T-helper 9 cell (primary cell): ENCODE measurements at regions not wholly inside any gene's neighbourhood (a gene's known extent, or its start where the extent isn't known, plus 50 kb on each side); places are given as distances from the start of the nearest gene placed in this dataset.
"Not testable (repeated sequence)": the region's sequence is repeated elsewhere in the genome, so short reads cannot be mapped to it uniquely, and the experiment has no call there.

Source experiments
- DNase-seq: peaks from one replicate; pipeline ENCODE4 v3.0.0-alpha.2; 2020

DNA sequence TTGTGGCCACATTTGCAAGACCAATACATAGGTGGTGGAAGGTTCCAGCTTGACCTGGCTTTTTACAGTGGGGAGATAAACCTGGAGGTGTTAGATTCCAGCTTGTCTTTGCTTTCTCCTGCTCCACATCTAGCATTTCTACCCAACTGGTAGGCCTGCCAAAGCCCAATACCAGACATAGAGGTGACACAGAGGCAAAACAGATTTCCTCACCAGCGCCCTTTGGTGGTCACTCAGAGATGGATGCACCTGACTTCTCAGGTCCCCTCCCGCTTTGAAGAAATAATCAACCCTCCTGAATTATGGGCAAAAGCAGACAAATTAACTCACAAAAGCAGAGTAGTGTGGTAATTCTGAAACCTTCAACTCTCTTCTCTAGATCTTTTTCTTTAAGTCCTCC, 1356.2 kb downstream of the FAM181B start:
- DNase-seq: no peak

DNA sequence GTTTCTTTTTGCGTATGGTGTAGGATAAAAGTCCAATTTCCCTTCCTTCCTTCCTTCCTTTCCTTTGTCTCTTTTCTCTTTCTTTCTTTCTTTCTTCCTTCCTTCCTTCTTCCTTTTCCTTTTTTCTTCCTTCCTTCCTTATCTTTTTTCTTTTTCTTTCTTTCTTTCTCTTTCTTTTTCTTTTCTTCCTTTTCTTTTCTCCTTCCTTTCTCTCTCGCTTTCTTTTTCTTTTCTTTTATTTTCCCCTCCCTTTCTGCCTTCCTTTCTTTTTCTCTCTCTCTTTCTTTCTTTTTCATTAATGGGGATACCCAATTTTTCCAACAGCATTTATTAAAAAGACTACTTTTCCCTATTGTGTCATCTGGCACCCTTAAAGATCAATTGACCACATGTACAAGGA, 1359.7 kb downstream of the FAM181B start:
- no peak for DNase-seq

DNA sequence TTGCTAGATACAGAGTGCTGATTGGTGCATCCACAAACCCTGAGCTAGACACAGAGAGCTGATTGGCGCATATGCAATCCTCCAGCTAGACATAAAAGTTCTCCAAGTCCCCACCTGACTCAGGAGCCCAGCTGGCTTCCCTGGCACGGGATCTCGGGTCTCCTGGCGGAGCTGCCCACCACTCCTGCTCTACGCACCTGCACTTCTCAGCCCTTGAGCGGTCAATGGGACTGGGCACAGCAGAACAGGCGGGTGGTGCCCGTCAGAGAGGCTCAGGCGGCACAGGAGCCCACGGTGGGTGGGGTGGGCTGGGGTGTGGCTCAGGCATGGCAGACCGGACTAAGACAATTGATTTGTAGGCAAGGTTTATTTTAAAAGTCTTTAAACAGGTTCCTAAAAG, 1365.5 kb downstream of the FAM181B start:
- no peak for DNase-seq

DNA sequence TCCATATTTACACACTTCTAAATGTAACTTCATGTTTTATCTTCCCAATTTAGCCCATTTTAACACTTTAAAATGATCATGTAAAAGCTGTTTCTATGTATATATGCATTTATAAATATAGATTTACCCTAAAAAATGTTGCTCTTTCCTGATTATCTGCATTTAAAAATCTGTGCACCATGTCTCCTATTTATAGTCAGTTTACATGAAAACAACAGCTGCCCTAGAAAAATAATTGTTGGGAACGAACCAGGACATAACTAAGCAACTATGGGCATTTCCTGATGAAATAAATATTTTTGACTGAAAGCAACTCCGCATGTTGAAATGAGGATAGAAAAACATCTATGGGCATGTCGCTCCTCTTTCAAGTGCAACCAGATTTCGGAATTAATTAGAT, 1368.2 kb downstream of the FAM181B start:
- no peak for DNase-seq

DNA sequence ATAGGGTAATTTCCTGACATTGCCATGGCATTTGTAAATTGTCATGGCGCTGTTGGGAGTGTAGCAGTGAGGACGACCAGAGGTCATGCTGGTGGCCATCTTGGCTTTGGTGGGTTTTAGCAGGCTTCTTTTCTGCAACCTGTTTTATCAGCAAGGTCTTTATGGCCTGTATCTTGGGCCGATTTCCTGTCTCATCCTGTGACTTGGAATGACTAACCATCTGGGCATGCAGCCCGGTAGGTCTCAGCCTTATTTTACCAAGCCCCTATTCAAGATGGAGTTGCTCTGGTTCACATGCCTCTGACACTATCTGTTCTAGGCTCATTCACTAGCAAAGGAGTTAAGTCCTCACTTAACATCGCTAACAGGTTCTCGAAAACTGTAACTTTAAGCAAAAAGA, 1374.2 kb downstream of the FAM181B start:
- DNase-seq: no peak

DNA sequence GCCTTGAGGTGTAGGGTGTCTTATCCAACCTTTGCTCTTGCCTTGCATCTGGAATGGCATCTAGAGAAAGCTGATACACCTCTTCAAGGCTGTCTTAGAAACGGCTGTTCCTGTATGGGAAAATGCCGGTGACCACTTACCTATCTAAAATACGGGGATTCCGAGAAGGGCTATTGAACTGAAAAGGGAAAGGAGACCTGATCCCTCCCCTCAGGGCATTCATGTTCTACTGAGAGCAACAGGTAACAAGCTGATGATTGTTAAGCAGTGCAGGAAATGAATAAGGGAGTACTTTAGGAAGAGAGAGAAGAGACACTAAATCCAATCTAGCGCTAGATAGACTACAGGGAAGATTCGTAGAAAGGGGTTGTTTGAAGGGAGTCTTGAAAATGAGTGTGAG, 1388.1 kb downstream of the FAM181B start:
- DNase-seq: no peak

DNA sequence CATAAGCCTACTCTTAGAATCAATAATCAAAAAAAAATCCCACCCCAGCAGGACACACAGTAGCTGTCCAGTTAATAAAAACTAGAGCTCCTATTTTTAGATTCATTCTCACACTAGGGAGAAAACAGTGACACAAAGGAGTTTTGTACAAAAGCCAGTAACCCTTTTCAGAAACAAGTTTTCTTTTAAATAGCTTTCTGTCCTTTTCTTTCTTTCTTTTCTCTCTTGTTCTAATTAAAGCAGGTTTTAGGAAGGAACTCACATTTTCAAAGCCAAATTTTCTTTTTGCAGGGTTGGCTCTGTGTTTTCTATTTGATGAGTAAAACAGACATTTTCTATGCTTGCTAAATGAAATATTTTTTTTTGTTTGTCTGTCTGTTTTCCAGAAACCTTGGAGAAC, 1390.7 kb downstream of the FAM181B start:
- DNase-seq: no peak

DNA sequence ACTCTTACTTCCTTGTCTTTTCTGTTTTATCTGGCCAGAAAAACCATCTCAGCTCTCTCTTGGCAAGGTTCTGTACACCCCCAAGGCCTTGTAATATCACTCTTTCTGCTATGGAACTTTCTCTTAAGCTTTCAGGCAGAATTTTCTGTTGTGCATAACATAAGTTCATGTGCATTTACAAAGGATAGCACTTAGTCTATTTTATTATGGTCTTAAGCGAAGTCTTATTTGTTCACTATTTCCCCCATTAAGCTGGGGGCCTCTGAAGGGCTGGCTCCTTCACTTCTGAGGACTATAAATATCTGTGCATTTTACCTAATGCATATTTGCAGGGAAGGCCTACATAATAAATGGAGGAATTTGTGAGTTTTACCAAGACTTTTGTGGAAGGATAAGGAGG, 1393.4 kb downstream of the FAM181B start:
- DNase-seq: no peak

DNA sequence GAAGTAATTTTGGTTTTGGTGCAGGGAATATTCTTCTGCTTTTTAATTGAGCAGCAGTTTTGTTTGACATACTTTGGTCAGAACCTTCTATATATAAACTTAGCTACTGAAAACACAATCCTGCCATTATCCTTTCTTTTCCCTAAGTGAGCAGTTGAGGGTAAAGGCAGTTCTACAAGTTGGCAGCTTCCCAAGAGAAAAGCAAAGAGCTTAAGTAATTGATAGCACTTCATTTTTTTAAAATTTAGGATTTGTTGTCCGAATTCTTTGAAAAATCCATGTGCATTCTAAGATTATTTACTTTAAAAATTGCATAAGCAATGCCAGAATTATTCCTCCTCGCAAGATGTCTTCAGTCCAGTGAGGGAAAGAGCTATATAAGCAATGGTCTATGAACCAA, 1394.1 kb downstream of the FAM181B start:
- no peak for DNase-seq

DNA sequence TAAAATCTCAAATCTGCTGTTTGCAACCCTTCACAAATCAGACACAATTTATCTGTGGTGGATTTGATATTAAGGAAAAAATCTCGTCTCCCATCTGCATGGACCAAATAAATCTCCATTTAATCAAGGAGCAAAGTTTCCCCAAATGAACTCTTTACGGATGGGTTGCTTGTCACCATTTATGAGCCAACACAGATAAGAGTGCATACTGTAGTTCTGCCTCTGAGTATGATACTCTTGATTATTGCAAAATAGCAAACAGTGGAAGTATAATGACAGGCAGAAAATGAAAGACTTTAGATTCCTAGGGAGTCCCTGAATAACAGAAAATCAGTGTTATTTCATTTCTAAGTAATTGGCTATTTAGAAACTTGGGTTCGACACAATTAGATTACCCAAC, 1395.9 kb downstream of the FAM181B start:
- no peak for DNase-seq

DNA sequence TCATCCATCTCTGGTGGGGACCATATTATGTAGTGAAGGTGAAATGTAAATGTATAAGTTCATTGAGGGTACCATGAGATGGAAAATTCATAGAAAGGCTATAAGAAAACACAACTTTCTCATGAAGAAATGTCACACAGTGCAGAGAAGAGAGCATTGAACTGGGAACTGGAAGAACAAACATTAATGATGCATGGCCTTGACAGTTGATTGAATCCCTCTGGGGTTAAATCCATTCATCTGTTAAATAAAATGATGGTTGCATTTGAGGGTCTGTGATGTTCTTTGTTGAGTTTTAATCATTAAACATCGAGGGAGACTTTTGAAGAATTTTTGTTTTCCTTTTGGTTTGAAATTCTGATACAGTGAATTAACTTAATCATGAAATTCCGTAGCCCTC, 1401.4 kb downstream of the FAM181B start:
- DNase-seq: no peak

DNA sequence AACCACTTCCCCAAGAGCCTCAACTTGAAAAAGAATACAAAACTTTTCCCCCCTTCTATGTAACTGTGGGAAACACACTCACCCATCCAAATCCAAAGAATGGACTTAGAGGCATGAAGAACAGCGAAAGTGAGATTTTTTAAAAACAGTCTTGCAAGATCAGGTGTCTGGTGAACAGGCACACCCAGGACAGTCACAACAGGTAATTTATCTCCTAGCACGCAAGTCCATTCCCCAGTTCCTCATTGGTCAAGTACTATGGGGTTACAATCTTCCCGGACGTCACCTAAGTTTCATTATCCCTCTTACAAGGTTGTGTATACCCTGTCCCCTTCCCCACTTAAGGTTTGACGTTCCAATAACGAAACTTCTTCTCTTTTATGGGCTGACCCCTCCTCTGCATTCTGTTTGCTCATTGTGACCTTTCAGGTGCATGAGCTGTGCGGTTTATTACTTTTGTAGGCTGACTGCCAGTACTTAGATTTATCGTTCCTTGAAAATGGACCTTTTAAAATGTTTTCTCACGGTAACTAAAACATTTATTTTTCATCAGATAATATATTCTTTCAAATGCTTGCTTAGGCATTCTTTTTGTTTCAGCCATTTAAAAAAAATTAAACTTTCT, 1401.9 kb downstream of the FAM181B start:
- DNase-seq: no peak

DNA sequence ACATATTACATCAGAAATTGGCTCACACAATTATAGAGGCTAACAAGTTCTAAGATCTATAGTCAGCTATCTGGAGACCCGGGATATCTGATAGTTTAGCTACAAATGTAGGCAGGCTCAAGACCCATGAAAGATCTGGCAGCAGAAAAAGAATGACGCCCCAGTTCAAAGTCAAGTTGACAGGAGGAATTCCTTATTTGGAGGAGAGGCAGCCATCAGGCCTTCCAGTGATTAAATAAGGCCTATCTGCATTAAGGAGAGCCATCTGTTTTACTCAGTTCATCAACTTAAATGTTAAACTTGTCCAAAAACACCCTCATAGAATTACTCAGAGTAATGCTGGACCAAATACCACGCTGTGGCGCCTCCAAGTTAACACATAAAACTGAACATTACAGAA, 1402.6 kb downstream of the FAM181B start:
- DNase-seq: no peak

DNA sequence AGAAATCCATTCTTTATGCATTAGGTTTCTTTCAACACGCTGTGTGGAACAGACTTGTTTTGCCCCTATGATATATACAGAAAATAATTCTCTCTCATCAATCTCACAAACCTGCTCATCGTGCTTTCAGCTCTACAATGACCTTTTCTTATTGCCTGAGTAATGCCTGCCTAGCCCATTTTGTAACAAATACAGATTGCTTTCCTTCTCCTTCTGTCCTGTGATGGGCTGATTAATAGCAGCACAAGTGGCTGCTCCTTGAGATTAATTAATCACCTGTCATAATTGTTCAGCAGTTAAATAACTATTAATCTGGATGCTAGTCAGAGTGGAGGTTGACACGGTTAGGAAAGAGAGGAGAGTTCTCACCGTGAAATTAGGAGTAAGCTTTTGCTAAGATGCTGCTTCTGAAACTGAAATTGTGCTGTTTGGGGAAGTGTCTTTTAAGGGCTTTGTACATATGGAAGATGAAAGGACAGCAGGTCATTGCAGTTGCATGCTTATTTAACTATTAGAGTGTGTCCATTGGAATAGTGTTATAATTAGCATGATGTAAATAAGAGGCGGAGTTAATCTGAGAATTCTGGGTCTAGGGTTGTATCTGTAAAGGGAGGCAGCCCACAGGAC, 1430.5 kb downstream of the FAM181B start:
- no peak for DNase-seq

DNA sequence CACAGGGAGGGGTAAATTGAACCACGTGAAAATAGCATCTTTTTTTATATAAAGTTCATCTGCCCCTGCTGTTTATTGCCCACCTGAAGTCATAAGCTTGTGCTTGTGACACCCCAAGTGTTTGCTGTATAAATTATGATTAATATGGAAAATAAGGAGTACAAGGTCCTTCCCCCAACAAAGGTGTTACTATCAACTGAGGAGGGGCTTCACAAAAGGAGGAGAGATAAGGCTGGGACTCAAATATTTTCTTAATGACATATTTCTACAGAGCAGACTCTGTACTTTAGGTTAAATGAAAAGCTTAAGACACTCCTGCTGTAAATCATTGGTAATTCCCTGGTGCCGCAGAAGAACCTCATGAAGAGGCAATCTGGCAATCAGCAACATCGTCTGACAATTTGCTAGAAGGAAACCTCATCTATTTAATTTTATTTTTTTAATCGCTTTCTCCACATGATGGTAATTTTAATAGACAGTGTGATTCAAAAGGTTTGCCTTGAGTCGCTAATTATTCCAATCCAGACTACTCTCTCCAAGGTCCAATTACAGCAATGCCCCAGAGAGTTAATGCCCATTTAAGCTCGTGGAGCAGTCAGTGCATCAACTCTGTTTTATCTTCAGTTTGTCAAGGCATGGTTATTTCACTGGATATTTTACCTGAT, 1432.4 kb downstream of the FAM181B start:
- DNase-seq: no peak

DNA sequence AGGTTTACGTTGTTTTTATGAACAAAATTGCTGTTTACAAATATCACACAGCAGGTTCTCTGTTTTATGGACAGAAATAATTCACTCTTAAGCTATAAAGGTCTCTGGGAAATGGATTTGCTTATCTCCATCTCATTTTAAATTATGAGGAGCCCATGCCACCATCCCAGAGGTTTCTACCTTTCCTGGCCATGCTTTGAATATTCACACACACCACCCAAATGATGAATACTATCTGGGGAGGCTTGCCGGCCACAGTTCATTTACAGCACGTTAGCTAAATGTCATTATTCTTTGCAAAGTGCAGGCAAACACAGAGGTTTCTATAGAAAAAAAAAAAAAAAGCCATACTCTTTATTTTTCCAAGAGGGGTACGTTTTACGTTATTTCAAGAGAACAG, 1446.7 kb downstream of the FAM181B start:
- no peak for DNase-seq

DNA sequence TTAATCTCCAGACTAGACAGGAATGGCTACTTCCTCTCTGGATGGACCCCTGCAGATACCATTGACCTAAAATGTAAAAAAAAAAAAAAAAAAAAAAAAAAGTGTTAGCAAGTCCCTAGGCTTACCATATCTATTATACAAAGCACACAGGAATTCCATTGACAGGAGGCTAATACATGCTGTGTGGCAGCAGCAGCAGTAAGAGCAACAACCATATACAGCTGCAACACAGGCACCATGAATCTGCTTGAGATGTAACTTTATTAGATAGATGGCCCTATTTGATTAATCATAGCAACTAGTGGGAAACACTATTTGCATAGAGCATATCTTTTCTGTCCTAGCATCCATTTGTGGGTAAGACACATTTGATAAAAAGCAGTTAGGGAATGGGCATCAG, 1447.1 kb downstream of the FAM181B start:
- no peak for DNase-seq

DNA sequence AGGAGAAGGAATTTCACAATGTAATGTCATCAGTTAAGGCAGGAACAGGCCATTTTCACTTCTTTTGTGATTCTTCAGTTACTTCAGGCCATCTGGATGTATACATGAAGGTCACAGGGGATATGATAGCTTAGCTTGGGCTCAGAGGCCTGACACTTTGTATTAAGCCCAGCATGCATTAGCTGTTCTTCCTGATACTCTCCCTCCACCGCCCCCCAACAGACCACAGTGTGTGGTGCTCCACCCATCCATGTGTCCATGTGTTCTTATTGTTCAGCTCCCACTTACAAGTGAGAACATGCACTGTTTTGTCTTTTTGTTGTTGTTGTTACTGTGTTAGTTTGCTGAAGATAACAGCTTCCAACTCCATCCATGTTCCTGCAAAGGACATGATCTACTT, 1453.4 kb downstream of the FAM181B start:
- not testable (repeated sequence) for DNase-seq

DNA sequence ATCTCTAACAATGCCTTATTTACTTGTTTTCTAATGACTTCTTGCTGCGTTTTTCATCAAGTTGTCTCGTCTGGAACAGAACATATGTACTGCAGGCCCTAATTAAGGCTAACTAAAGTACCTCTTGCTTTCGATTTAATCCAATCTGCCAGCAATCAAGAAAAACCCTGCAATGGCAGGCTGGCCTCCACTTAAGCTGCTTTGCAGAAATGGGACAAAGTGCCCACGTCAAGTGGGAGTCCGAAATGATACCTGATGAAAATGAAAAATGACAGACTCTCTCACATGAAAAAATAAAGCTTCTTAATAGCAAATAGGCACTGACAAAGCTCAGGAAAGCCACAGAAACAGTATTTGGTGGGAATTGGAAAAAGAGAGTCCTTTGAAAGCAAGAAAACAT, 1454.7 kb downstream of the FAM181B start:
- no peak for DNase-seq

DNA sequence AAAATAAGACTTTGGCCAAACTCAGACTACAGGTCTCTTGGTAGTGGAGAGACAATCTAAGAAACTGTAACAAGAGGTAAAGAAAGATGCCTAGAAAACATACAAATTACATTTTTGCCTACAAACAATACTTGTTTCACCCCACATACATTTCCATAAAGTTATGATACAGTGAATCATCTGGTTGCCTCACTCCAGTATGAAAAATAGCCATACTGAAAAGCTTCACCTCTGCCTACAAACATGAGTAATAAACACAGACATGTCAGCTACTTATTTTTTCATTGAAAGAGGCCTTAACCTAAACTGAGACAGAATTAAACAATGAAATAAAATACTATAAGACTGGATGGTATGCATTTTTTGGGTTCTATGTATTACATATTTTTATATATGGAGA, 1463.0 kb downstream of the FAM181B start:
- no peak for DNase-seq

DNA sequence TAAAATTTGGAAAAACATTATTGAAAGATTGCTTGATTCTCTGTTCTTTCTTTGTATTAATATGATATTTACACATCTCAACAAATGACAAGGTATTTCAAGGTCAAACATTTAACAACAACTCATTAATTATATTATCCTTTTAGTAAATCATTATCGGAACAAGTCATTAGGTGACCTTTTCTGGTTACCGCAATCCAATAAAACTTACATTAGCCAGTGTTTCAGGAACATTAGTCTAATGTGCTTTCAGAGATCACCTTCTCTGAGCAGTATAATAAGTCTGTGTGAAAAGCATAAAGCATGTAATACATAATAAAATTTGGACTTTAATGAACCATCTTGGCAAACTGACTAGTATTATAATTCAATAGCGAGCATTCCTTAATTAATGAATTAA, 1466.4 kb downstream of the FAM181B start:
- DNase-seq: no peak

DNA sequence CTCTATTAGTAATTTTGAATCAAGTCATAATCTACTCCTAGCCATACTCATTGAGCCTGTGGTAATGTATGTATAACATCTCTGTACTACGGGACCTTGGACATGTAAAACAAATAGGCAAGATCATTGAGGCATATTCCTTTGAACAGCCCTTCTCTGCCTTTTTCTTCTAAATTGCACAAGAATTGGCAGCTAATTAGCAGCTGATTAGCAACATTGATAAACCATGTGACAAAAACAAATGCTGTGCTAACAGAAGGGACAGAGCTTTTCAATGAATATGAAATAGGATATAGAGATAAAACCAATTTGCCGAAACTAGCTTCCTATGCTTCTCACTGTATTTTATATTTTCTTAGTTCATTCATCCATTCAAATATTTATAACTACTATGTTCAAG, 1474.2 kb downstream of the FAM181B start:
- DNase-seq: no peak

DNA sequence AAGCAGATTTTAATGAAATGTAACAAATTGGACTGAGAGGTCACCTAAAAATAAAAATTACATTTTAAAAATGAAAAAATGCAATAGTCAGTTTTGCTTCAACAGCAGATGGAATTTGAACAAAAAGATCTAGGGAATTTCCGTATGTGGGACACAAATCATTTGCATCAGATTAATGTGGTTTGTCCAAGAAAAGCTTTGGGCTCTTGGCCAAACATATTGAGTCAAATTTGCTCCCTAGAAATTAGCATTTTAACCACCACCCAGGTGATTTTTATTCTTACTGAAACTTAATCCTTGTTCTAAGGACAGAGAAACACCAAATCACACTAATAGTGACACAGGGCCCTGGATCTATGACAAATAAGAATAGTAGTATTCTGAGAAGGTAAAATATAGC, 1477.8 kb downstream of the FAM181B start:
- DNase-seq: no peak

DNA sequence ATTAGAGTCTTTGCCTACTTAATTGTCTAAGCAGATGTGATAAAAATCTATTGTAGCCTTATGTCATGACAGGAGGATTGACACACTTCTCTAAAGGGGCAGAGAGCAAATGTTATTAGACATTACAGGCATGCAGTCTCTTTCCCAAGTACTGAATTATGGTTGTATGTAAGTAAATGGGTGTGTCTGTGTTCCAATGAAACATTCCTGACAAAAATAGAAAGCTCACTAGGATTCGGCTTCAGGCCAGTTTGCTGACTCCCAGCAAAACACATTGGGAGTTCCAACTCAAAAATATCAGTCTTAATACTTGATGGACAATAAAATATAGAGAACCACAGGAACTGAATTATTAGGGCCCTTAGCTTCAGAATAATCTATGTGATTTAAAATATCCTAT, 1480.4 kb downstream of the FAM181B start:
- no peak for DNase-seq

DNA sequence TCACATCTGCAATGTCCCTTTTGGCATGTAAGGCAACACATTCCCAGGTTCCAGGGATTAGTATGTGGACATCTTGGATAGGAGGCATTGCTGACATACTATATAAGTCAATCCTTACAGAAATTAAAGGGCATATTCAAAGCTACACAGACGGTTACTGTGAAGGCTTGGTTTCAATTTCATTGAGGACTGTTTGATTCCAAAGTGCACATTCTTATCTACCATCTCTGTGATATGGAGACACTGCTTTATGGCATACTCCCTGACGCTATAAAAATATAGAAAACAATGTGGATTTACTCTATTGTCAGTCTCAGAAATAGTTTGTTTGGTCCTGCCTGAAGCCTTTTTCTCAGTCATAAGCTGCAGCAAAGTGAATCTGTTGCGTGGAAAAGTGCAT, 1486.7 kb downstream of the FAM181B start:
- no peak for DNase-seq
